Transverse colon (tissue), 4 donors: ENCODE measurements at regions not wholly inside any gene's neighbourhood (a gene's known extent, or its start where the extent isn't known, plus 50 kb on each side); places are given as distances from the start of the nearest gene placed in this dataset.
A peak's percentile ranks its signal among the peaks of the same experiment; 100 is the strongest.

Experiments
- DNase-seq: peaks from one replicate; pipeline ENCODE4 v3.0.0-alpha.2; 2019
- H3K27ac ChIP-seq, 4 donors: fragments of 200-600 bp; sonication (generic); 2 replicates each; pipeline ENCODE4 v1.5.1; 2016 to 2018; ENCODE audit warnings: inconsistent platforms in 4 of 4
- H3K27me3 ChIP-seq: fragments of 200-600 bp; sonication (generic); 2 replicates; pipeline ENCODE4 v1.5.1; 2017; ENCODE audit warnings: inconsistent platforms
- H3K36me3 ChIP-seq, 4 donors: fragments of 200-600 bp; sonication (generic); 2 replicates each; pipeline ENCODE4 v1.5.1; 2017 to 2019; ENCODE audit warnings: inconsistent platforms in 4 of 4
- H3K4me1 ChIP-seq, 4 donors: fragments of 200-600 bp; sonication (generic); 2 replicates each; pipeline ENCODE4 v1.5.1; 2017 to 2020; ENCODE audit warnings: inconsistent platforms in 4 of 4
- H3K4me3 ChIP-seq, 4 donors: fragments of 200-600 bp; sonication (generic); 1 replicate in 1 of 4; 2 replicates in 3 of 4; pipeline versions ENCODE4 v1.5.1 to v1.6.1; 2017 to 2019; ENCODE audit warnings: inconsistent platforms in 4 of 4
- H3K9me3 ChIP-seq, 2 donors: fragments of 200-600 bp; sonication (generic); 2 replicates each; pipeline ENCODE4 v1.5.1; 2017 to 2019; ENCODE audit warnings: inconsistent platforms in 2 of 2
- EP300 ChIP-seq: sonication (generic); formaldehyde crosslinking; IDR thresholded peaks from one replicate; pipeline ENCODE4 v1.6.1; 2017; ENCODE audit warnings: antibody characterized with exemption, low read depth
- POLR2A ChIP-seq: fragments of 450-650 bp; IDR thresholded peaks from one replicate; pipeline ENCODE4 v1.6.1; 2016; ENCODE audit warnings: antibody characterized with exemption, mild to moderate bottlenecking, moderate library complexity
- POLR2AphosphoS5 ChIP-seq, 3 donors: sonication (generic); formaldehyde crosslinking; IDR thresholded peaks; one replicate each; pipeline ENCODE4 v1.6.1; 2016; ENCODE audit warnings: antibody characterized with exemption in 3 of 3
- WGBS, 2 donors: methylation state at CpG; one replicate each; pipeline ENCODE4 v1.1.5; 2018; ENCODE audit warnings: low coverage in 1 of 2; 5-methylcytosine and 5-hydroxymethylcytosine counted together
- in situ Hi-C, 4 donors: fragments of 200-750 bp; cut with MboI; loops; one replicate each; pipeline versions ENCODE4 v1.15.0 to v1.15.1; 2017; ENCODE audit warnings: low sequenced_read_pairs in 3 of 4, low pct_ligation_motif_present in 1 of 4, low pct_unique_long_range_greater_than_20kb in 1 of 4
- intact Hi-C: fragments of 100-400 bp; cut with DNase I; formaldehyde crosslinking; loops from one replicate; pipeline ENCODE4 v1.15.1; 2023; ENCODE audit warnings: low total_unique reads
- small RNA-seq, 4 donors: library from RNA; depleted of rRNA; stranded (forward); fragments of <200 nt; gene quantifications; one replicate each; pipeline ENCODE3, GENCODE V24; 2016
- TF ChIP-seq, protein P1 (sequence below), 5 experiments: fragments of 200-600 bp in 3 of 5; fragments of 450-650 bp in 2 of 5; sonication (generic) in 3 of 5; IDR thresholded peaks; 1 replicate in 2 of 5; 2 replicates in 3 of 5; pipeline ENCODE4 v1.5.1; 2016 to 2017; ENCODE audit warnings: antibody characterized with exemption in 5 of 5, inconsistent platforms in 3 of 5, mild to moderate bottlenecking in 2 of 5, moderate library complexity in 1 of 5

DNA sequence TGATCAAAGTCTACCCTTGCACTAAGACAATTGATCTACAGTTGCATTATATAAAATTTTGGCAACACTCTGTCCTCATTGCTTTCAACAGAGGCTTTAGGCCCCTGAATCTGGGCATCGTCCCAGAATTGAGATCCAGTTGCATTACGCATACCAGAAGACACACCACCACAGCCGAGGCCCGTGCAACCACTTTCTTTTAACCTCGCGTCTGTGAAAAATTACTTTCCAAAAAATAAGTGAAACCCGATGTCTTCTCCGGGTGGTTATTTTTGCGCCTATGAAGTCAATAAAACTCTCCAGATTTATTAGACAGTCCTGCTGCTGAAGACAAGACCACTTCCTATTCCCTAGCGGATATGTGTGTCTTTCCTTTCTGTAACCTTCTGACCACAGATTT lies 52.1 kb upstream of the NFIB start:
- Histone ChIP-seq H3K36me3 (no peaks in the 10 kb centered on the region), H3K27me3 (no peaks in the 10 kb centered on the region), H3K9me3 (no peaks in the 10 kb centered on the region), H3K4me1 (peaks cover 0 to 9% (median 2%) of the 10 kb centered on the region in 4 donors), H3K4me3 (no peak overlapping the region), H3K27ac (peak overlapping the region; percentile 27 to 62 (median 52))
- intact Hi-C loops (no loop called here), in situ Hi-C loops (no loop called here)
- DNase-seq, result no peak
- TF ChIP-seq POLR2A (no peak), EP300 (no peak), POLR2AphosphoS5 (IDR thresholded peaks at IDR 0.05) (no peak)
- TF ChIP-seq, protein P1, sequence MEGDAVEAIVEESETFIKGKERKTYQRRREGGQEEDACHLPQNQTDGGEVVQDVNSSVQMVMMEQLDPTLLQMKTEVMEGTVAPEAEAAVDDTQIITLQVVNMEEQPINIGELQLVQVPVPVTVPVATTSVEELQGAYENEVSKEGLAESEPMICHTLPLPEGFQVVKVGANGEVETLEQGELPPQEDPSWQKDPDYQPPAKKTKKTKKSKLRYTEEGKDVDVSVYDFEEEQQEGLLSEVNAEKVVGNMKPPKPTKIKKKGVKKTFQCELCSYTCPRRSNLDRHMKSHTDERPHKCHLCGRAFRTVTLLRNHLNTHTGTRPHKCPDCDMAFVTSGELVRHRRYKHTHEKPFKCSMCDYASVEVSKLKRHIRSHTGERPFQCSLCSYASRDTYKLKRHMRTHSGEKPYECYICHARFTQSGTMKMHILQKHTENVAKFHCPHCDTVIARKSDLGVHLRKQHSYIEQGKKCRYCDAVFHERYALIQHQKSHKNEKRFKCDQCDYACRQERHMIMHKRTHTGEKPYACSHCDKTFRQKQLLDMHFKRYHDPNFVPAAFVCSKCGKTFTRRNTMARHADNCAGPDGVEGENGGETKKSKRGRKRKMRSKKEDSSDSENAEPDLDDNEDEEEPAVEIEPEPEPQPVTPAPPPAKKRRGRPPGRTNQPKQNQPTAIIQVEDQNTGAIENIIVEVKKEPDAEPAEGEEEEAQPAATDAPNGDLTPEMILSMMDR (IDR thresholded peaks at IDR 0.05), result no peak
- WGBS, 2 donors, result 52 to 69% methylated on average over 10 of the region's 10 CpGs

DNA sequence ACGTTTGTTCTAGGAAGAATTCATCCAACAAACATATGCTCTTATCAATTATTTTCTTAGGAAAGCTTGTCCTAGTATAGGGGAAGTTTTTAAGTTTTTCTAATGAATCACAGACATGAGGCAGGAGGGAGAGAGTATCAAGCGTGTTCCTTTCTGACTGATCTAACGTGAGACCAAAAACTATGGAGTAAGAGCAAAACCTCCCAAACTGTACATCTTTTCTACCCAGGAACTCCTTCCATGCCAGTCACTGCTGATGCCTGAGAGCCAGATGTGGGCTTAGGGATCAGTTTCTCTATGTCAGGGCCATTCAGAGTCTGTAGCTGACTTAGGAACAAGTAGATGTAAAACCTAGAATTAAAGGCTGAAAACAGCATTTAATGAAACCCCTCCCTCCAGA lies 51.7 kb upstream of the NFIB start:
- TF ChIP-seq, protein P1 (IDR thresholded peaks at IDR 0.05), result no peak
- TF ChIP-seq EP300 (no peak), POLR2AphosphoS5 (IDR thresholded peaks at IDR 0.05) (no peak), POLR2A (no peak)
- H3K36me3 ChIP-seq, result no peaks in the 10 kb centered on the region
- 63 to 72% methylated on average over 3 of the region's 3 CpGs for WGBS, 2 donors
- H3K9me3 ChIP-seq, result no peaks in the 10 kb centered on the region
- peak overlapping the region; percentile 27 to 62 (median 52) for H3K27ac ChIP-seq
- H3K27me3 ChIP-seq, result no peaks in the 10 kb centered on the region
- peaks cover 0 to 9% (median 2%) of the 10 kb centered on the region in 4 donors for H3K4me1 ChIP-seq
- DNase-seq, result no peak
- intact Hi-C loops, result no loop called here
- no peak overlapping the region for H3K4me3 ChIP-seq
- in situ Hi-C loops, result no loop called here

Small RNA genes lying in the stretch of these regions (small RNA-seq; reads per million reads assigned to genes)
- 0 reads per million in 4 donors for gene AL159169.1
